ENCODE measurements at regions not wholly inside any gene's neighbourhood (a gene's known extent, or its start where the extent isn't known, plus 50 kb on each side); places are given as distances from the start of the nearest gene placed in this dataset.

DNA sequence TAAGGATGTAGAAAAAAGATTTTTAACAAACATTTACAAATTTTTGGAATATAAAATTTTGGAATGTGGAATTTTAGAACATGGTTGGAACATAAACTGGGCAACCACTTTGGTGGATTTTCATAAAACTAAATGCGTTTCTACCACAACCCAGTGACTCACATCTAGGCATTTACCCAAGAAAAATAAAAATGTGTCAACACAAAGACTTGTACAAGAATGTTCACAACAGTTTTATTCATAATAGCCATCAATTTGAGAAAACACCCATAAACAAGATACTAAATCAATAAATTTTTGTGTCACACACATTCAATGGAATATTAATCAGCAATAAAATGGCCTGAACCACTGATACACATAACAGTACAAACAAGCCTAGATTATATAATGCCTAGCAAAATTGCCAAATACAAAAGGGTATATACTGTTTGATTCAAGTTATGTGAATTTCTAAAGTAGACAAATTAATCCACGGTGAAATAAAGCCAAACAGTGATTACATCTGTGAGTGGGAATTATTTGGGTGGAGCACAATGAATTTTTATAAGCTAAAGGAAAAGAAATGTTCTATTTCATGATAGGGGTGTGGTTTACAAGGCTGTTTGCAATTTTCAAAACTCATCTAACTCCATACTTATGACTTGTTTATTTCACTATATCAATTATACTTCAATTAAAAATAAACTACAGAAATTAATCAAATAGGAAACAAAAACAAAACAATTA lies 415.2 kb upstream of the OR4E1 start:
- intact Hi-C loops (cut with DNase I) = no loop called here
- ATAC-seq (ENCODE audit: poor library complexity) (peak; percentile 82), DNase-seq (no peak)

DNA sequence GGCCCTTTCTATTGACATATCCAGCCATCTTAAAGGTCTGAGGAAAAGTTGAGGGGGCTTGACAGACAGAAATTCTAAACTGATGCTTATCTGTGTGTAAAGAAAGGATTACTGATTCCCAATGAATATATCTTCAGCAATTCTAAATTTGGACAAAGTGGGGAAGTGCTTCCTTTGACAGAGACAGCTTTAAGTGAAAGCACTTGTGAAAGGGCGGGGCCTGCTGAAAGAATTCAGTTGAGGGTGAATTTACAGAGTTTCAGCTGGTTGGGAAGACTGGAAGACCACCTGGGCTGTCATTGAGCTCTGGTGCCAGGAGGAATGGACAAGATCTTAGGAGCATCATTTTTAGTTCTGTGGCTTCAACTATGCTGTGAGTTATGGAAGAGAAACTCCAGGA lies 412.5 kb upstream of the OR4E1 start:
- no peak for ATAC-seq (ENCODE audit: poor library complexity)
- no peak for DNase-seq
- intact Hi-C loops (cut with DNase I) = no loop called here

DNA sequence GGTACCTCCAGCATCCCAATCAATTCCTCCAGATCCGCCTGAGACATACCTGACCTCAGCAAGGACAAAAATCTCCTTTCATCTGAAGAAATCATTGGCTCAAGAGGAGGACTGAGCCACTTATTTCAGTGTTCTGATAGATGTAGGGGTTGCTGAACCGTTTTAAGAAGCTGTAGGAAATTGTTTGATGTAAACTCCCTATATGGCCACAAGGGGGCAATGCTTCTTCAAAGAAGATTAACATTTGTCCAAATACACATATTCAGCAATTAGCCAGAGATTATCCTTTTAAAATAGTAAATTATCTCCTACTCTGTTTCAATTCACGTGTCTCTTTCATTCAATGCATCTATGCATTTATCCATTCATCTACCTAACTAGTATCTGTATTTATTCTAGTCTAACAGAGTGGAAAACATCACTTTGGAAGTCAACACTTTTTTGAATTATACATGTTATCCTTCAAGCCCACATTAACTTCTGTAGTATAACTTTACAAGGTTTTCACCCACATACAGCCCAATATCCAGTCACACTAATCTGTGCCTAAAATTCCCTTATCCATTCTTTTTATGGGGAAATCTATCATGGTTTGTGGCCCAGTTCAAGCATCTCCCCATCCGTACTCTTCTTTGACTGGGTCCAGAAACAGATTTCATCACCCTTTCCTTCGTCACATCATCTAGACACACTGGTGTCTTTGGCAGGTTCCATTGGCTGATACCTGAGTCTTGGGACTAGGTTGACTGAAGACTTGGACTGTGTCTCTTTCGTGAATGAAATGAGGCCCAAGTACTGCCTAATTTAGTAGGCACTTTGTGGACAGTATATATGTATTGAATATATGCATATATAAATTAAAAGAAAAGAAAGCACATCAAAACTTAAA lies 411.0 kb upstream of the OR4E1 start:
- DNase-seq = no peak
- ATAC-seq (ENCODE audit: poor library complexity) = peak; percentile 29
- intact Hi-C loops (cut with DNase I) = no loop called here

DNA sequence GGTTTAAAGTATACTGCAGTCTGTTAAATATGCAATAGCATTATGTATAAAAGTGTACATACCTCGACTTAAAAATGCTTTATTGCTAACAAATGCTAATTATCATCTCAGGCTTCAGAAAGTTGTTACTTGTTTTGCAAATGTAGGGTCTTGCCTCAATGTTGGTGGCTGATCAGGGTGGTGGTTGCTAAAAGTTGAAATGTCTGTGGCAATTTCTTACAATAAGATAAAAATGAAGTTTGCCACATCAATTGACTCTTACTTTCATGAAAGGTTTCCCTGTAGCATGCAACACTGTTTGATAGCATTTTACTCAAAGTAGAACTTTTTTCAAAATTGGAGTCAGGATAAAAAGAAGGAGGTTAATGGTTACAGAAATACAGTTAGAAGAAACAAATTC lies 407.7 kb upstream of the OR4E1 start:
- intact Hi-C loops (cut with DNase I) = no loop called here
- DNase-seq = no peak
- no peak for ATAC-seq (ENCODE audit: poor library complexity)

DNA sequence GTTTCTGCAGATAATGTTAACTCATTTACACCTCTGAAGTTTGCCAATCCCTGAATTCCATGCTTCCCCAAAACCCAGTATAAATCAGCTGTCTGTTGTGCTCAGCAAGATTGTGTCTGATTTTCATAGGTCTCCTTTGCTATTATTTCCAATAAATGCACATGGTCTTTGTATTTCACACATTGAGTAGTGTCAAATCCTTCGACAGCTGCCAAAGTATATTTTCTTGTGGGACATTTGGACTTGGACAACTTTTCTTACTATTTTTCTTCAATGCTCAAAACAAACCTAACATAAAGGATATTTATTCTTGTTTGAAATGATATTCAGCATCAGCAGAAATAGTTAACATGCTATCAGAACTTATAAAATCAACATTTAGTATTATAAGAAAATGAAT lies 406.1 kb upstream of the OR4E1 start:
- ATAC-seq (ENCODE audit: poor library complexity) (no peak), DNase-seq (no peak)
- intact Hi-C loops (cut with DNase I) = no loop called here

DNA sequence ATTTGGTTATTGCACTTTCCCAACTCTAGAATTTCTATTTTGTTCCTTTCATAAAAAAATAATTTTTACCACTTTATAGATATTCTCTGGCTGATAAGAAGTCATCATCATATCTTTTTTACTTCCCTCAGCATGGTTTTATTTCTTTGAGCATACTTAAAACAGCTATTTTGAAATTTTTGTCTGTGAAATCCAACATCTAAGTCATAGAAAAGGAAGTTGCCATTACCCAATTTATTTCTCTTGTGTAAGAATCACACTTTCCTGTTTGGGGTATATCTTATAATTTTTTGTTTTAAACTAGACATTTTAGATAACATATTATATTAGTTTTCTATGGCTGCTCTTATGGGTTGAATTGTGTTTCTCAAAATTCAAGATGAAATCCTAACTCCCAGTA lies 400.2 kb upstream of the OR4E1 start:
- ATAC-seq (ENCODE audit: poor library complexity) (no peak), DNase-seq (no peak)
- intact Hi-C loops (cut with DNase I) = no loop called here

DNA sequence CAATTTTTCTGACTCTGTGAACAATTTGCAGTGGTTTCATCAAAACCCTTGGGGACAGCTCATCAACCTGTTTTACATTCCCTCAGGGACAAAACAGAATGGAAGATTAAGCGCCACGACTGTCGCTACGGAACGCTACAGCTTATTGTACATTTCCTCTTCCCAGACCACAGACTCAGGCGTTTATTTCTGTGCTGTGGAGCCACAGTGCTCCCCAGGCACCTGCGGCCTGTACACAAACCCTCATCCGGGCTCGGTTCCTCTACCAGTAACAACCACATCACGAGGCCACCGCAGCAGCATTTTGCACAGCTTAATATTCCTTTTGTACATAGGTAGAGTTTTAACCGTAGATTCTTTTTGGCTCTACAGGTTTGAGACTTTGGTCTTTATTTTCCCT lies 397.4 kb upstream of the OR4E1 start:
- DNase-seq (peak; percentile 37), ATAC-seq (ENCODE audit: poor library complexity) (no peak)
- intact Hi-C loops (cut with DNase I) = no loop called here

DNA sequence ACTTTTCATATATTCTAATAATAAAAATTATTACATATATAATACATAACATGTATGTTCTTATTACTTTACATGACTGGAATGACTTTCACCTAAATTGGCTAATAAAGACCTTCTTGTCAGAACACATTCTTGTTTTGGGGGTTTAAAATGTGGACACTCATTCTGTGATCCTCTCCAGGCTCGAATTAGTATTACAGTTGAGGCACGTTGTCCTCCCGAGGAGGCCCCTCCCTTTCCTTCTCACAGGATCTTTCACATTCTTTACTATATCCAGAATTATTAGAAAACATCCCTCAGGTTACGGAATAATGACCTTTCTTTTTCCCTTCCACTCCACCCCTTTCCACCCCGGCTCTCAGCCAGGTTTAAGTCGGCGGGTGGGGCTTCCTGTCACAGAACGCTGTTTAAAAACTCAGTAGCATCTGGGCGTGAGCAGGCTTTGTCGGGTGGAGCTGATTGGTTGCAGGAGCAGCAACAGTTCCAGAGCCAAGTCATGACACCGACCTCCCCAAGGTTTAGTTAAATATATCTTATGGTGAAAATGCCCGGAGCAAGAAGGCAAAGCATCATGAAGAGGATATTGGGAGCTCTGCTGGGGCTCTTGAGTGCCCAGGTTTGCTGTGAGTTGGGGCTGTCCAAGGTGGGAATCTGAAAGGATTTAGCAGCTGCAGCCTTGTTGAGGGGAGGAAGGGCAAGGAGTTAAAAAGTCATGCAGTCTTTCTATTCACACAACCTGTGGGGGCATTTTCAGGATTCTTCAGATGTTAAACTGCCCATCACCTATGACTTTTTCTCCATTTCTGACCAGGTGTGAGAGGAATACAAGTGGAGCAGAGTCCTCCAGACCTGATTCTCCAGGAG lies 396.7 kb upstream of the OR4E1 start:
- intact Hi-C loops (cut with DNase I) = no loop called here
- DNase-seq (peak; percentile 64), ATAC-seq (ENCODE audit: poor library complexity) (peak; percentile 36)

DNA sequence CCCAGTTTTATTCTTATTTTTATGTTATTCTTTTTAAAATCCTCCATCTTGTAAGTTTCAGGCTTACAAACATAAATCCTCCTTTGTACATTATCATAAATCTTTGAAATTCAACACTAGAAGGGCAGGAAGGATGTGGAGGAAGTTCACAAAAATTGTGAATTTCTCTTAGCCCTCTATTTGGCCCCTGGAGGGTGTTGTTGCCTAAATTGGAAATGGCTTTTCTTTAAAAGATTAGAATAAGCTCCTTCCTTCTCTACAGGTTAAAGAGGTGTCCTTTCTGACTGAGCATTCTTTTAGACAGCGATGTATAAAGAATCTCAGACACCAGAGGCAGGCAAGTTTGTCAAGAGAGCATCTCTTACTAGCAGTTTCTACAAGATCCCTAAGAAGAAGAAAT lies 391.7 kb upstream of the OR4E1 start:
- ATAC-seq (ENCODE audit: poor library complexity) (no peak), DNase-seq (no peak)
- intact Hi-C loops (cut with DNase I) = no loop called here

DNA sequence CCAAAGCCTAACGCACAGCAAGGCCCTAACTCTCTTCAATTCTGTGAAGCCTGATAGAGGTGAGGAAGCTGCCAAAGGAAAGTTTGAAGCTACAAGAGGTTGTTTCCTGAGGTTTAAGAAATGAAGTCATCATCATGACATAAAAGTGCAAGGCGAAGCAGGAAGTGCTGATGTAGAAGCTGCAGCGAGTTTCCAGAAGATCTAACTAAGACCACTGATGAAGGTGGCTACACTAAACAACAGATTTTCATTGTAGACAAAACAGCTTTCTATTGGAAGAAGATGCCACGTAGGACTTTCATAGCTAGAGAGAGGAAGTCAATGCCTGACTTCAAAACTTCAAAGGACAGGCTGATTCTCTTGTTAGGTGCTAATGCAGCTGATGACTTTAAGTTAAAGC lies 385.6 kb upstream of the OR4E1 start:
- ATAC-seq (ENCODE audit: poor library complexity) = no peak

DNA sequence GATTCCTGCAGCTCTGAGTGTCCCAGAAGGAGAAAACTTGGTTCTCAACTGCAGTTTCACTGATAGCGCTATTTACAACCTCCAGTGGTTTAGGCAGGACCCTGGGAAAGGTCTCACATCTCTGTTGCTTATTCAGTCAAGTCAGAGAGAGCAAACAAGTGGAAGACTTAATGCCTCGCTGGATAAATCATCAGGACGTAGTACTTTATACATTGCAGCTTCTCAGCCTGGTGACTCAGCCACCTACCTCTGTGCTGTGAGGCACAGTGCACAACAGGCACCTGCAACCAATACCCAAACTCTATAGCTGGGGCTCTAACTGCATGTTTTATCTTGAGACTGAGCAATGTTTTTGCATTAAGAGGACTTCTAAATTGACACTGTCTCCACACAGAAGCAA lies 379.2 kb upstream of the OR4E1 start:
- DNase-seq (no peak), ATAC-seq (ENCODE audit: poor library complexity) (no peak)
- intact Hi-C loops (cut with DNase I) = no loop called here

More for the DNA sequence above, 385.6 kb upstream of the OR4E1 start:
- intact Hi-C loops (cut with DNase I) = no loop called here
- DNase-seq = no peak

DNA sequence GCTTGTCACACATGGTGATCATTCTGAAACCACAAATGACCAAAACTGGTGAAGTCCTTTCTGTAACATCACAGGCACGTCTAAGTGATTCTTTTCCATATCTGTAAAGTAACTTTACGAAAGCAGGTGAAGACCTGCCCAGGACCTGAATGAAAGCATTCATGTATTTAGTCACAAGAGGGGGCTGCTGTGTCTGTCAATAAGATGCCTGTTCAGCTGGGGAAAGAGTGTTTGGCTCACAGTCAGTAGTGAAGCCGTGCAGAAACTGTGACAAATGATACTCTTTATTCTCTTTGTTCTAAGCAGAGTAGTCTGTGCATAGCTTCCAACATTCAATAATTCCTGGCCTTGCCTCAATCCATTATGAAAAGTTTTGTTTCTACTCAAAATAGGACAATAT lies 373.5 kb upstream of the OR4E1 start:
- ATAC-seq (ENCODE audit: poor library complexity) (no peak), DNase-seq (no peak)
- intact Hi-C loops (cut with DNase I) = no loop called here

DNA sequence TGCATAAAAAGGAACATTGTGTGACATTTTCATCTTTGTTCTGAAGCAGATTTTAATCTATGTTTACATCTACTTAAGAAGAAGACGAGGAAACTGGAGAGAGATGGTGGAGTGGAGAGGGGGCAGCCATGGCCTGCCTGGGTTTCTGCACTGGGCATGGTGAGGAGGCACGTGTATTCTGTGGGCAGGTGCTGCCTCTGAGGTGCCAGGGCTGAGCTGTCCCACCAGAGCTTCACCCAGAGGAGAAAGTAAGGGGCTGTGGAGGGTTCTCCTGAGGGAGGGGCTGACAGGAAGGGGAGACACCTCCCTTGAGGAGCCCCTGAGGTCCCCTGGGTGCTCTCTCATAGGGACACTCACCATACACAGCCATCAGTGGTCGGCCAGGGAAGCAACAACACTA lies 372.4 kb upstream of the OR4E1 start:
- intact Hi-C loops (cut with DNase I) = no loop called here
- no peak for DNase-seq
- ATAC-seq (ENCODE audit: poor library complexity) = no peak

DNA sequence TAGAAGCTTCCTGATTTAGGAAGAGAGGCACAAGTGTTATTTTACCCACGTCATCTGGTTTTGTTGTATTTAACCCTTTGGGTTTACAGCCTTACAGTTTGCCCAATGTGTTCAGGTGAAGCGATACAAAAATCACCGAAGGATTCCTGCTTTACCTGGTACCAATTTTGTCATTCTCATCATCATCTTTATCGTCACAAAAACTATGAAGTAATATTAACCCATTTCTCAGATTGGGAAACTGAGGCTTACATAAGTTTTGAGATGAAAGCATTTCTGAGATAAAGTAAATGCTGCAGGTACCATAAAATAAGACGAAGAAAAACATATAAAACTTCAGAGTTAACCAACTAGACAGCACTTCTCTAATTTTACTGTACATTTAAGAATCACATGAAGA lies 370.6 kb upstream of the OR4E1 start:
- intact Hi-C loops (cut with DNase I) = no loop called here
- ATAC-seq (ENCODE audit: poor library complexity) (no peak), DNase-seq (no peak)

DNA sequence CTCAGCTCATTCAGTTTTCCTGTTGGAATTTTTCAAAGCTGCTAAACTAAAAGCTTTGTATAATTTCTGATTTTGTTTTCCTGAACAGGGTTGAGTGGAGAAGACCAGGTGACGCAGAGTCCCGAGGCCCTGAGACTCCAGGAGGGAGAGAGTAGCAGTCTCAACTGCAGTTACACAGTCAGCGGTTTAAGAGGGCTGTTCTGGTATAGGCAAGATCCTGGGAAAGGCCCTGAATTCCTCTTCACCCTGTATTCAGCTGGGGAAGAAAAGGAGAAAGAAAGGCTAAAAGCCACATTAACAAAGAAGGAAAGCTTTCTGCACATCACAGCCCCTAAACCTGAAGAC lies 367.1 kb upstream of the OR4E1 start:
- intact Hi-C loops (cut with DNase I) = no loop called here
- ATAC-seq (ENCODE audit: poor library complexity) (no peak), DNase-seq (no peak)

DNA sequence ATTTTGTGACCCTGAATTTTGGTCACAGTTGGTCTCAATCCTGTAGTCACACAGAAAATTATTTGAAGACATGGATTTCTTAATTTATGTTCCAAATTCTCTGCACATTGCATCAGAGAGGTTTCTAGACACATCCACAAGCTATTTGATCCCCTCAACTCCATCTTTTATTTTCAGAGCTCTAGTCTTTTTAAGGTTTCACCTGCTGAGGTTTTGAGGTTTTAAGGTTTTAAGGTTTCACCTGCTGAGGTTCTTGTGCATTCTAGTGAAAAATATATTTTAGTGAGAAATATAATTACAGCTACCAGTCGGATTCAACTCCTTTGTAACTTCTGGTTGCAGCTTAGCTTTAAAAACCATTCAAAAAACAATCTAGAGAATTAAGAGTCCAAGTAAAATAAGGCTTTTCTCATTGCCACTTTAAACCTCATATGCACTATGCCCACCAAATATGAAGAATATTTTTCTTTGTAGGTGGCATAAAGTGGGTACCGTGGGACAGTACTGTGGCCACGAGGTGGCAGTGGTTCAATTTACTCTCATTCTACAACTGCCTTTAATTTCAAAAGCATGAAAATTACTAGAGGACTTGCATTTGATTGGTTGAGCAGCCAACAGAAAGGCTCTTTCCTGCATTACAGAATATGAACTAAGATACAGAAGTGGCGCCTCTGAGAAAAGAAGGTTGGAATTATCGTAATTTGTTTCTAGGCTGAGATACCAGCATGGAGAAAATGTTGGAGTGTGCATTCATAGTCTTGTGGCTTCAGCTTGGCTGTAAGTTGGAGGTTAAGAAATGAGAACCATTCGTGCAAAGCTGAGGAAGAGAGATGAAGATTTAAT lies 366.5 kb upstream of the OR4E1 start:
- ATAC-seq (ENCODE audit: poor library complexity) (no peak), DNase-seq (no peak)
- intact Hi-C loops (cut with DNase I) = no loop called here

DNA sequence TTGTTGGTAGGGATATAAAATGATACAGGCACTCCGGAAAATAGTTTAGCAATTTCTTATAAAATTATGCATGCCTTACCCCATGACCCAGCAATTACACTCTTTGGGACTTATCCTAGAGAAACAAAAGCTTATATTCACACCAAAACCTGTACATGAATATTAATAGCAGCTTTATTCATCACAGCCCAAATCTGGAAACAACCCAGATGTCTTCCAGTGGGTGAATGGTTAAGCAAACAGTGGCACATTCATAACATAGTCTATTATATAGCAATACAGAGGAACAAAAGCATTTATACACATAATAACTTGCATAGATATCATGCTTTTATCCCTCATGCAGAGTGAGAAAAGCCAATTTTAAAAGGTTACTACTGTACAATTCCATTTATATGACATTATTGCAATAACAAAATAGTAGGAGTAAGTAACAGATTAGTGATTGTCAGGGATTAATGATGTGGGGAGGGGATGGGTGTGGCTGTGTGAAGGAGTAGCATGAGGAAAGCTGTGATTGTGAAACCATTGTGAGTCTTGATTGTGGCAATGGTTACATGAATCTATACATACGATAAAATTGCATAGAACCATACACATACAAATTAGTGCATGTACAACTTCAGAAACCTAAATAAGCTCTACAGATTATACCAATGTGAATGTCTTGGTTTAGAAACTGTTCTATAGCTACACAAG lies 363.1 kb upstream of the OR4E1 start:
- DNase-seq = no peak
- ATAC-seq (ENCODE audit: poor library complexity) = no peak
- intact Hi-C loops (cut with DNase I) = no loop called here

DNA sequence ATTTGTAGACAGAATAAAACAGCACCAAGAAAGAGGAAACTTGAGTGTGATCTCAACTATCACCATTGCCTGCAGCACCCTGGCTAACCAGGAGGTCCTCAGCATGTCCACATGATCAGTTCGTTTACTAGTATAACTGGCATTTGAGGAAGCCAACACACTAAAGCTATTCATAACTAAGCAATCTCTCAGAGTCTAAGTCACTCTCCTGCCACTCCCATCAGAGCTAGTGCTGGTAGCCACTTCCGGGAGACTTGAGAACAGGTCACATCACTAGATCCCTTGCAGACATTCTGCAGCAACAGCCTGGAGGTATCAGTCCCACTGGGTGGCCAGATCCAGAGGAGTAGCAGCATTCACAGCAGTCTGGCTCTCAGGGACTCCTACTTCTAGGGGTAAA lies 352.9 kb upstream of the OR4E1 start:
- no peak for ATAC-seq (ENCODE audit: poor library complexity)
- intact Hi-C loops (cut with DNase I) = no loop called here
- DNase-seq = no peak
